SK-N-SH treated with all-trans-retinoic acid at 6 μM for 48 hours (cell line): ENCODE measurements at regions not wholly inside any gene's neighbourhood (a gene's known extent, or its start where the extent isn't known, plus 50 kb on each side); places are given as distances from the start of the nearest gene placed in this dataset.

Experiments used
- ARNTL ChIP-seq: fragments of 450-650 bp; formaldehyde crosslinking; IDR thresholded peaks from 2 replicates; pipeline ENCODE4 v1.5.0; 2020; ENCODE audit warnings: low read depth, mild to moderate bottlenecking, moderate library complexity, borderline replicate concordance
- CSDC2 ChIP-seq: fragments of 250-450 bp; sonication (Bioruptor Pico); IDR thresholded peaks from 2 replicates; pipeline ENCODE4 v1.5.0; 2020; ENCODE audit warnings: mild to moderate bottlenecking, moderate library complexity
- OSR1 ChIP-seq: fragments of 250-450 bp; sonication (Bioruptor Pico); IDR thresholded peaks from 2 replicates; pipeline ENCODE4 v1.8.0; 2022; ENCODE audit warnings: moderate library complexity, mild to moderate bottlenecking, inconsistent platforms
- TOX ChIP-seq: fragments of 250-450 bp; sonication (Bioruptor Pico); IDR thresholded peaks from 2 replicates; pipeline ENCODE4 v1.8.0; 2021; ENCODE audit warnings: mild to moderate bottlenecking, moderate library complexity, borderline replicate concordance
- ZFP3 ChIP-seq: fragments of 250-450 bp; sonication (Bioruptor Pico); IDR thresholded peaks from 2 replicates; pipeline ENCODE4 v1.5.0; 2020; ENCODE audit warnings: mild to moderate bottlenecking, moderate library complexity
- TF ChIP-seq, protein P1 (sequence below): fragments of 250-450 bp; sonication (Bioruptor Pico); IDR thresholded peaks from 2 replicates; pipeline ENCODE4 v1.5.1; 2021; ENCODE audit warnings: mild to moderate bottlenecking, moderate library complexity
- TF ChIP-seq, protein P2 (sequence below): fragments of 250-450 bp; sonication (Bioruptor Pico); IDR thresholded peaks from 2 replicates; pipeline ENCODE4 v1.5.1; 2020; ENCODE audit warnings: low read depth, mild to moderate bottlenecking, moderate library complexity
- TF ChIP-seq, protein P3 (sequence below): fragments of 250-450 bp; sonication (Bioruptor Pico); IDR thresholded peaks from 2 replicates; pipeline ENCODE4 v1.8.0; 2020; ENCODE audit warnings: mild to moderate bottlenecking, moderate library complexity, borderline replicate concordance

DNA sequence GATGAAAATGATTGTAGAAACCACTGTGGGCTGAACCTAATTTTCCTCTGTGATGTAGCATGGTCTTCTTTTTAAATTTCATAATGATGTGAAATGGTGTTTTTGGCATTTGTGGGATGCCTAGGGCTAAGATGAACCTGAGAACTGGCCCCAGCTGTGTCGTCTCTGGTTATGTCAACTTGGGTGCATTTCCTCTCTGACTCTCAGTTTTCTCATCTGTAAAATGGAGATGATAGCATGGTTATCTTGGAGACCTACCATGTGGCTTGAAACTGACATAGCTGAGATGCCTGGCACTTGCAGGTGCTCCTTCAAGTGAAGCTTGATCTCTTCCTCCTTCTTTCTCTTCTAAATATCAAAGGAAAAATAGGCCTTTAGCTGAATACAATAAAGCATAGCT, 77.8 kb downstream of the BOD1 start:
- no peak for TF ChIP-seq ZFP3
- TF ChIP-seq ARNTL (CRISPR knock-in tag): no peak
- TF ChIP-seq, protein P1, sequence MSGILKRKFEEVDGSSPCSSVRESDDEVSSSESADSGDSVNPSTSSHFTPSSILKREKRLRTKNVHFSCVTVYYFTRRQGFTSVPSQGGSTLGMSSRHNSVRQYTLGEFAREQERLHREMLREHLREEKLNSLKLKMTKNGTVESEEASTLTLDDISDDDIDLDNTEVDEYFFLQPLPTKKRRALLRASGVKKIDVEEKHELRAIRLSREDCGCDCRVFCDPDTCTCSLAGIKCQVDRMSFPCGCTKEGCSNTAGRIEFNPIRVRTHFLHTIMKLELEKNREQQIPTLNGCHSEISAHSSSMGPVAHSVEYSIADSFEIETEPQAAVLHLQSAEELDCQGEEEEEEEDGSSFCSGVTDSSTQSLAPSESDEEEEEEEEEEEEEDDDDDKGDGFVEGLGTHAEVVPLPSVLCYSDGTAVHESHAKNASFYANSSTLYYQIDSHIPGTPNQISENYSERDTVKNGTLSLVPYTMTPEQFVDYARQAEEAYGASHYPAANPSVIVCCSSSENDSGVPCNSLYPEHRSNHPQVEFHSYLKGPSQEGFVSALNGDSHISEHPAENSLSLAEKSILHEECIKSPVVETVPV: no peak
- TF ChIP-seq, protein P2, sequence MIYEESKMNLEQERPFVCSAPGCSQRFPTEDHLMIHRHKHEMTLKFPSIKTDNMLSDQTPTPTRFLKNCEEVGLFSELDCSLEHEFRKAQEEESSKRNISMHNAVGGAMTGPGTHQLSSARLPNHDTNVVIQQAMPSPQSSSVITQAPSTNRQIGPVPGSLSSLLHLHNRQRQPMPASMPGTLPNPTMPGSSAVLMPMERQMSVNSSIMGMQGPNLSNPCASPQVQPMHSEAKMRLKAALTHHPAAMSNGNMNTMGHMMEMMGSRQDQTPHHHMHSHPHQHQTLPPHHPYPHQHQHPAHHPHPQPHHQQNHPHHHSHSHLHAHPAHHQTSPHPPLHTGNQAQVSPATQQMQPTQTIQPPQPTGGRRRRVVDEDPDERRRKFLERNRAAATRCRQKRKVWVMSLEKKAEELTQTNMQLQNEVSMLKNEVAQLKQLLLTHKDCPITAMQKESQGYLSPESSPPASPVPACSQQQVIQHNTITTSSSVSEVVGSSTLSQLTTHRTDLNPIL (CRISPR knock-in tag): no peak
- TF ChIP-seq OSR1 (CRISPR knock-in tag): no peak
- TF ChIP-seq, protein P3, sequence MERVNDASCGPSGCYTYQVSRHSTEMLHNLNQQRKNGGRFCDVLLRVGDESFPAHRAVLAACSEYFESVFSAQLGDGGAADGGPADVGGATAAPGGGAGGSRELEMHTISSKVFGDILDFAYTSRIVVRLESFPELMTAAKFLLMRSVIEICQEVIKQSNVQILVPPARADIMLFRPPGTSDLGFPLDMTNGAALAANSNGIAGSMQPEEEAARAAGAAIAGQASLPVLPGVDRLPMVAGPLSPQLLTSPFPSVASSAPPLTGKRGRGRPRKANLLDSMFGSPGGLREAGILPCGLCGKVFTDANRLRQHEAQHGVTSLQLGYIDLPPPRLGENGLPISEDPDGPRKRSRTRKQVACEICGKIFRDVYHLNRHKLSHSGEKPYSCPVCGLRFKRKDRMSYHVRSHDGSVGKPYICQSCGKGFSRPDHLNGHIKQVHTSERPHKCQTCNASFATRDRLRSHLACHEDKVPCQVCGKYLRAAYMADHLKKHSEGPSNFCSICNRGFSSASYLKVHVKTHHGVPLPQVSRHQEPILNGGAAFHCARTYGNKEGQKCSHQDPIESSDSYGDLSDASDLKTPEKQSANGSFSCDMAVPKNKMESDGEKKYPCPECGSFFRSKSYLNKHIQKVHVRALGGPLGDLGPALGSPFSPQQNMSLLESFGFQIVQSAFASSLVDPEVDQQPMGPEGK (CRISPR knock-in tag): no peak
- TF ChIP-seq TOX (CRISPR knock-in tag): no peak
- TF ChIP-seq CSDC2 (CRISPR knock-in tag): no peak
